Ishikawa (cell line): ENCODE measurements at regions not wholly inside any gene's neighbourhood (a gene's known extent, or its start where the extent isn't known, plus 50 kb on each side); places are given as distances from the start of the nearest gene placed in this dataset.

Experiments
- CEBPB ChIP-seq: IDR thresholded peaks from 2 replicates; pipeline ENCODE4 v1.6.1; 2012
- CREB1 ChIP-seq: IDR thresholded peaks from 2 replicates; pipeline ENCODE4 v1.6.1; 2012; ENCODE audit warnings: low read depth
- EGR1 ChIP-seq: IDR thresholded peaks from 2 replicates; pipeline ENCODE4 v1.6.1; 2012
- EP300 ChIP-seq: IDR thresholded peaks from 2 replicates; pipeline ENCODE4 v1.6.1; 2012; ENCODE audit warnings: borderline replicate concordance
- FOXM1 ChIP-seq: IDR thresholded peaks from 2 replicates; pipeline ENCODE4 v1.6.1; 2012; ENCODE audit warnings: low read depth, borderline replicate concordance
- MAX ChIP-seq: IDR thresholded peaks from 2 replicates; pipeline ENCODE4 v1.6.1; 2012
- NFIC ChIP-seq: IDR thresholded peaks from 2 replicates; pipeline ENCODE4 v1.6.1; 2012
- RAD21 ChIP-seq: IDR thresholded peaks from 2 replicates; pipeline ENCODE4 v1.6.1; 2012; ENCODE audit warnings: low read depth
- REST ChIP-seq: IDR thresholded peaks from 2 replicates; pipeline ENCODE4 v1.6.1; 2012; ENCODE audit warnings: low read depth, mild to moderate bottlenecking
- TAF1 ChIP-seq: IDR thresholded peaks from 2 replicates; pipeline ENCODE4 v1.6.1; 2012; ENCODE audit warnings: low read depth, mild to moderate bottlenecking
- TCF12 ChIP-seq: IDR thresholded peaks from 2 replicates; pipeline ENCODE4 v1.6.1; 2012; ENCODE audit warnings: low read depth
- TEAD4 ChIP-seq: IDR thresholded peaks from 2 replicates; pipeline ENCODE4 v1.6.1; 2012
- USF1 ChIP-seq: IDR thresholded peaks from 2 replicates; pipeline ENCODE4 v1.6.1; 2012
- YY1 ChIP-seq: IDR thresholded peaks from 2 replicates; pipeline ENCODE4 v1.6.1; 2012; ENCODE audit warnings: low read depth
- ZBTB7A ChIP-seq: IDR thresholded peaks from 2 replicates; pipeline ENCODE4 v1.6.1; 2012; ENCODE audit warnings: low read depth

GRCh38 chr22:49462795-49463194 is 364.9 kb downstream of the BRD1 start:
- TF ChIP-seq TCF12, result no peak
- no peak for TF ChIP-seq NFIC
- TF ChIP-seq MAX, result no peak
- no peak for TF ChIP-seq TAF1
- TF ChIP-seq FOXM1, result no peak
- TF ChIP-seq ZBTB7A, result no peak
- TF ChIP-seq TEAD4, result no peak
- TF ChIP-seq CREB1, result no peak
- no peak for TF ChIP-seq CEBPB
- TF ChIP-seq YY1, result no peak
- no peak for TF ChIP-seq REST
- TF ChIP-seq EP300, result no peak
- no peak for TF ChIP-seq EGR1
- TF ChIP-seq USF1, result no peak
- no peak for TF ChIP-seq RAD21

- TF ChIP-seq MAX, result no peak
These were observed 365.4 kb downstream of the BRD1 start for GRCh38 chr22:49462291-49462690.

GRCh38 chr22:49461674-49462073 is 366.0 kb downstream of the BRD1 start:
- TF ChIP-seq CEBPB (no peak), TAF1 (no peak), REST (no peak), ZBTB7A (no peak)

GRCh38 chr22:49460592-49461281 is 366.9 kb downstream of the BRD1 start:
- TF ChIP-seq CEBPB (no peak), MAX (no peak), EGR1 (no peak), USF1 (no peak), TAF1 (no peak), CREB1 (no peak), NFIC (no peak)

- TF ChIP-seq TEAD4, result no peak
- TF ChIP-seq MAX, result no peak
- no peak for TF ChIP-seq ZBTB7A
- TF ChIP-seq USF1, result no peak
- no peak for TF ChIP-seq EGR1
- TF ChIP-seq CEBPB, result no peak
- no peak for TF ChIP-seq YY1
- no peak for TF ChIP-seq EP300
- TF ChIP-seq RAD21, result no peak
- no peak for TF ChIP-seq REST
- no peak for TF ChIP-seq TAF1
- no peak for TF ChIP-seq CREB1
- TF ChIP-seq TCF12, result no peak
- TF ChIP-seq FOXM1, result no peak
- TF ChIP-seq NFIC, result no peak
These were observed 367.6 kb downstream of the BRD1 start for GRCh38 chr22:49460091-49460490.
